ENCODE measurements at regions not wholly inside any gene's neighbourhood (a gene's known extent, or its start where the extent isn't known, plus 50 kb on each side); places are given as distances from the start of the nearest gene placed in this dataset.

- TF ChIP-seq CTCF (IDR thresholded peaks at IDR 0.05; ENCODE audit: low read depth, low read length, poor library complexity, severe bottlenecking) (no peak), EZH2phosphoT487 (IDR thresholded peaks at IDR 0.05; ENCODE audit: borderline replicate concordance, low read length) (no peak)
These were observed 88.8 kb upstream of the CTNNA1 start for GRCh38 chr5:138664276-138664943.
